ENCODE measurements at regions not wholly inside any gene's neighbourhood (a gene's known extent, or its start where the extent isn't known, plus 50 kb on each side); places are given as distances from the start of the nearest gene placed in this dataset.

GRCh38 chr21:29989634-29990234 is 49.9 kb upstream of the GRIK1 start:
- Histone ChIP-seq H3K9ac (ENCODE audit: insufficient read depth, low read length) (no peak overlapping the region), H2AFZ (ENCODE audit: low read length) (no peak overlapping the region), H3K9me3 (ENCODE audit: control insufficient read depth, insufficient read depth, low read depth, low read length) (no peaks in the 10 kb centered on the region), H4K20me1 (ENCODE audit: control insufficient read depth, extremely low read depth, insufficient read depth, low read length) (no peaks in the 10 kb centered on the region), H3K4me3 (replicated peaks in 1 of 4; ENCODE audit: control extremely low read depth in 1 of 4, insufficient read depth in 1 of 4, low read depth in 3 of 4, low read length in 4 of 4) (no peak overlapping the region), H3K4me2 (ENCODE audit: extremely low read depth, insufficient read depth, low read length) (no peak overlapping the region), H3K27me3 (ENCODE audit: control insufficient read depth, insufficient read depth, low read length) (no peaks in the 10 kb centered on the region), H3K4me1 (ENCODE audit: control insufficient read depth, extremely low read depth, insufficient read depth, low read length) (no peaks in the 10 kb centered on the region), H3K36me3 (ENCODE audit: control insufficient read depth, insufficient read depth, low read length) (no peaks in the 10 kb centered on the region), H3K27ac (ENCODE audit: insufficient read depth, low read length) (no peak overlapping the region), H3K79me2 (ENCODE audit: control insufficient read depth, insufficient read depth, low read length) (no peaks in the 10 kb centered on the region)
- peak in 1 of 2 donors; percentile 0 for DNase-seq (ENCODE audit: low read depth in 2 of 2)
- TF ChIP-seq EZH2 (IDR thresholded peaks at IDR 0.05; ENCODE audit: low read length, missing control alignments) (no peak), CTCF (conservative IDR thresholded peaks at IDR 0.05 in 1 of 2, IDR thresholded peaks at IDR 0.05 in 1 of 2; ENCODE audit: low read depth in 1 of 2, low read length in 2 of 2) (no peak)

Measured in fibroblast of lung (primary cell).